SH-SY5Y (cell line): ENCODE measurements at regions not wholly inside any gene's neighbourhood (a gene's known extent, or its start where the extent isn't known, plus 50 kb on each side); places are given as distances from the start of the nearest gene placed in this dataset.

Experiments
- GATA2 ChIP-seq: IDR thresholded peaks from 2 replicates; pipeline ENCODE4 v1.6.1; 2011; ENCODE audit warnings: mild to moderate bottlenecking, low read depth, low read length
- GATA3 ChIP-seq: IDR thresholded peaks from 2 replicates; pipeline ENCODE4 v1.6.1; 2011; ENCODE audit warnings: low read depth, mild to moderate bottlenecking, low read length, moderate library complexity

DNA sequence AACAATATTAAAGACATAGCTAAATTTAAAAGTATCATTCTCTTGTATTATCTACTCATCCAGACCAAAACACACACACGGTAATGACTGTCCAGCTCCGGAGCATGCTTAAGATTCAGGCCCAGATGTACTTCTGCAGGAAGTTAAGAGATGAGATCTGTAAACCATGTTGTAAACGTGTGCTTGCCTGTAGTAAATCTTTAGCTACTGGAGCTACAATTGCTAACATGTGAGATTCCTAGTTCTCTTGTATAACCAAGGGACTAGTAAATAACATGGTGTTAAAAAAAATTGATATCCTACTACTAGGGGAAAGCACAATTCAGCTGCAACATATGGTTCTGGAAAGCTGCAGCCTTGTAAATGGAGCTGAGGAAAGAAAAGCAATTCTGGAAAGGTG, 651.7 kb upstream of the CCDC54 start:
- no peak for TF ChIP-seq GATA3
- no peak for TF ChIP-seq GATA2

DNA sequence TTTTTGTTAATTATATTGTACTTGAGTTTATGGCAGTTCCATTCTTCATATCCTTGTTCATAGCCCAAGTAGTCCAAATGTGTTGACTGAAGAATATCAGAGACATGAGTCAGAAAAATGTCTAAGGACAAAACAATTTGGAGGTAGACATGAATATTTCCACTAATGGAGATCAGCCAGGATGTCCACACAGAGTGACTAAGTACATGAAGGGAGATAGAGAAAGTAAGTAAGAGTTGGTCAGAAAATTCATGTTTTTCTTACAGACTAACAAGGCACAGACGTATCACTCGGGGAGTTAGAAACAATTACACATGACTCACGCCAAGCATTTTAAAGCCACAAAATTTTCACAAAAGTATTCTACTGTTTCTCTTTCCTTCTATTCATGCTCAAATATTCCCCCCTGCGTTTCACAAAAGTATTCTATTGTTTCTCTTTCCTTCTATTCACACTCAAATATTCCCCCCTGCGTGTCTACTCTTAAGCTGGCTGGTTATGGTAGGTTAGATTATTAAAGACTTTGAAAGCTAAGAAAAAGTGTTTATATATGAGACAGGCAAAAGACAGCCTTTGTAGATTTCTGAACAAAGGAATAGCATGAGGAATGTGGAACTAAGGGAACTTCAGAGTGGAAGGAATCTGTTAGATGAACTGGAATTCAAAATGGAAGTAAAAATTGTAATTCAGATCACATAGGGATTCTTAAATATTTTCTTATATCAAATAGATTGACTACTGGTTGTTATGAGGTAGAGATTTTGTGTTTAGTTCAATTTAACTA, 648.7 kb upstream of the CCDC54 start:
- no peak for TF ChIP-seq GATA2

DNA sequence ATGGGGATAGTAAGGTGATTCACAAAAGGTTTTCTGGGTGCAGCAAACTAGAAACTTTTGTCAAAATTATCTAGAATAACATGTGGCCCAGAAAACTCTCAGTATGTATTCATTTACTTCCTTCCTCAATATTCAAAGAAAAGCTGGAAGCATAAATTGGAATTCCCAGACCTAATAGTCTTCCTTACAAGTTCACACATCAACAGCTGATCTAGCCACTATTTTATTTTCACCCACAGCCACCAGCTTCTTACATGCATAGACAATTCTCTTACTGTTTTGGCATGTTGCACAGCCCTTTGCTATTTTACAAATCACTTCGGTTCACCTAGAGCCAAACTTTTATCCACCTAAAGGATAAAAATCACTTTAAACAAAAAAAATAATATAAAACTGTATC, 647.8 kb upstream of the CCDC54 start:
- no peak for TF ChIP-seq GATA3
- no peak for TF ChIP-seq GATA2

DNA sequence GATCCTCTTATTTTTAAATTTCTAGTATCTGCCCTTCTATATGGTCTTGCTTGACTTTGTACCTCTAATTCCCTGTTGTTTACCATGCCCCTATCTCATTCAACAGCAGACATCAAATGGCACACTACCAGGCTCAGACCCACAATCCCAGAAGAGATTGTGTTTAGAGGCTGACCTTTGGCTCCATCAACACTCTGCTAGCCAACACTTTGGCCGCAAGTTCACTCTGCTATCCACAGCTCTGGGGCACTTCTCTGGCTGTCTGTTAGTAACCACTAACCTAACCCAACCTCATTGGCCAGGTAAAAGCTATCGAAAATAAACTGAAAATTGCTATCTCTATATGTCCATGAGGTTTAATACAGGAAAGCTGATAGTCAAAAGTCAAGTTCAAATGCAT, 646.0 kb upstream of the CCDC54 start:
- TF ChIP-seq GATA2 (no peak), GATA3 (no peak)

DNA sequence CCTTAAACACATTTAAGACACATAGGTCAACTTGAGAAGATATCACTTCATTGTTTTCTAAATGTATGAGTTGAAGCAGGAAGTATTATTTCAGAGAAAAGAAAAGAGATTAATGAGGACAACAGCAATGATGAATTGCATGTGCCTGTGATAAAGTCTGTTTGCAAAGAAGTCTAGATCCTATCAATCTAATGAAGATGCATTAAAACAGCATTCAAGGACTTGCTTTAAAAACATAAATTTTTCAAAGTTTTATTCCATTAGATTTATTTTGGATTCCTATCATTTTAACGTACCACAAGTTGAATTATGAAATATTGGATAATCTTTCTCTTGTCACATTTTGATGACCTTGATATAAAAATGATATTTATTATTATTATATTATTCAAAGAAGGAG, 642.5 kb upstream of the CCDC54 start:
- no peak for TF ChIP-seq GATA3

DNA sequence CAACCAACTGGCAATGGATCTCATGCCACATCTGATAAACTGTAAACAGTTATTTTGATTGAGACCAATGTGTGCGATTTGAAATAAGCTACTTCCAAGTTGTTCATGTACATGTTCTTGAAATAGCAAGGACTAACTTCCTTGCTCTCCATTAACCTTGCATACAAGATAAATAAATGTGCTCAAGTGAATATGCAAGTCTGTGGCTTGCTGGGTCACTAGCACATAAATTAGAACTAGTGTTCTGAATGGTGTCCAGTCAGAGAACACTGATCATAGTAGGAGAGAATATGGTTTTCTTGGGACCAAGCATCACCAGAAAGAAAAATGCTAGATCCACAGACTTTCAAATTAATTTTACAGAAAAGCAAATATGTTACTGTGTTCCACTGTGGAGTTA, 640.0 kb upstream of the CCDC54 start:
- TF ChIP-seq GATA2 (no peak), GATA3 (no peak)

DNA sequence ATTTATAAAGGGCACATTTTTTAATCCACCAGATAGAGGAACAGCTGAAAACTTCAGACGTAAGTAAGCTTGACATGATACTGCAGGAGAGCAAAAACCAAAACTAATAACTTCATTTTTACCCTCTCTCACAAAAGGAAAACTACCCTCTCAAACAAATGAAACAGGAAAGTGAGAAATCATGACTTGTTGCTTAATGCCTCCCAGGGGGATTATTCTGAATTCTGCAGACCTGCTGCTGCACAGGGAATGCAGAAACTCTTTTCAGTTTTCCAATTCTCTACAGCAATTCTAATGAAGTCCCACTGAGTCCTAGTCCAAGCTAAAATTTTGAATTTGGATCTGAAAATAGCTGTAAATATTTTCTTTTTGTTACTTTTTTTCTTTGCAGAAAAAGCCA, 637.1 kb upstream of the CCDC54 start:
- TF ChIP-seq GATA3: no peak
- TF ChIP-seq GATA2: no peak

DNA sequence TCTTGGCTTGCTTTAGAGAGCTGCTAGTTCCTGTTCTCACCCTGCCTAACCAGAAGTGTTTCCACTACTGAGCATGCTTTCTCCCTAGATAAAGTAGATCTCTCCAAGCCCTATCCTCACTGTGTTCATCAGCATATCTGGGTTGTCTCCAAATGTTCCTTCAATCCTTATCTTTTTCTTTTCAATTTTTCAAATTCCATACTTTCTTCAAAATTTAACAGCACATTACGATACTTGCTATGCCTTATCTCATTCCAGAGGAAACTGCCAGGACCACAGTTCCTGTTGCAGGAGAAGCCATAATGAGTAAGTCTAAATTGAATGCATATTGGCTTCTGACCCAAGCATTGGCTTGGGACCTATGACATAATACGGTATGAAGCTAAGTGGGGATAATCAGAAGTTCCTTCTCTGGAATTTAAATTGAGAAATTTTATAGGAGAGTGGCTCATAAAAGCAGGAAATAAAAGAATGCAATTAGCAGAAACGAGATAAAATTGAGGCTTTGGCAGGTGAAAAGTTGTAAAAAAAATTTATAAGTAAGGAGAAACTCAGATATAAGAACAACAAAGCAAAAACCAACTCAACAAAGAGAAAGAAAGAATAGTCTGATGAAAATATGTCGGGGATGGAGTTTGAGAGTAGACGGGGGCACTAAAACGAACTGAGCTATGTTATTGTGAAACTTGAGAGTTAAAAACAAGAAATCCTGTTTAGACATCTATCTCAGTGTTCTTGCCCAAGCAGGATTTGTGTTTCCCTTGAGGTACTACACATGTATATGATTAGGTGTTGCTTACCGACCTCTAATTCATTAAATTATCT, 631.7 kb upstream of the CCDC54 start:
- TF ChIP-seq GATA3: no peak
- no peak for TF ChIP-seq GATA2

DNA sequence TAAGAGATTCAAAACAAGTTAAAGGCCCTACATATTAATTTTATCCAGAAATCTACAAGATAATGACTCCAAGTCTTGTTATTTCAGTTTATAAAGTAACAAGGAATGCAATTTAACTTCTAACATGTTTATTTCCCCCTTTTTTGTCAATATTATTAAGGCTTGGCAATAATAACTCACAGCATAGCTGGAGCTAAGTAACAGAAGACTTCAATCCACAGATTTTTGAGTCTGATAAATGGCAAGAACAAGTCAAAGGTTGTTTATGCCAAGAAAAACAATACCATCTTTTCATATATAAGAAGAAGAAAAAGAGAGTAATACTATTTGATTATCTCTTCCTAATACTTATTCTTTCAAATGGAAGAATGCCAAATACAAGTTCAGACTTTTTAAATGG, 631.0 kb upstream of the CCDC54 start:
- TF ChIP-seq GATA3: no peak

DNA sequence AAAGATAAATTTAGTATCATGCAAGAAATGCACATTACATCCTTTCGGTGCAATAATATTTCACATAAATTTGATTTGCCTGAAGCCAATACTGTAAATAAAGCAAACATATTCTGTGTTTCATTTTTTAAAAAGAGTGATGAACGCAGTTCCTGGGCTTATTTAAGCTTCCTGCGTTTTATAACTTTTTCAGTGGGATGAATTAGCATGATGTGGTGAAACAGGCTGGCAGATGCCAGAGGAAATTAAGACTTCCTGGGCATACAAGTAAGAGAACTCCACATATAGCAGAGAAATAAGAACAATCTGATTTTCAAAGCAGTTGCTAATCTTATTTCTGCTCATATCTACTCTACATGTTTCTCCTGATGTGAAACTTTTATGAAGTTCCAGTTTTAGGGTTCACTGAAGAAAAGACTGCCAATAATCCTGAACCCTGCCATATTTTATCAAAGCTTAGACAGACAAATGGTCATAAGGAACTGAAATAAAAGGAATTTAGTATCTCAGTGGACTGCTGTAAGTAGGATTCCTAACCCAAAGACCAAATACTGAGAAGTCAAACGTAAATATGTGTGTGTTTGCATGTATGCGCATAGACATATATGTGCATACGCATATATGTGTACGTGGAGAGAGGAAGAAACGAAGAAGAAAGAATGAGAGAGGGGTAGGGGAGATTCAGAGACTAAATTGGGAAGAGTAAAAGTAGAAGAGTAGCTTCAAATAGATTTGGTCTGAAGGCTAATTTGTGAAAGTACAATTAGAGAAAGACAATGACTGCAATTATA, 628.6 kb upstream of the CCDC54 start:
- TF ChIP-seq GATA3: no peak
- TF ChIP-seq GATA2: no peak

DNA sequence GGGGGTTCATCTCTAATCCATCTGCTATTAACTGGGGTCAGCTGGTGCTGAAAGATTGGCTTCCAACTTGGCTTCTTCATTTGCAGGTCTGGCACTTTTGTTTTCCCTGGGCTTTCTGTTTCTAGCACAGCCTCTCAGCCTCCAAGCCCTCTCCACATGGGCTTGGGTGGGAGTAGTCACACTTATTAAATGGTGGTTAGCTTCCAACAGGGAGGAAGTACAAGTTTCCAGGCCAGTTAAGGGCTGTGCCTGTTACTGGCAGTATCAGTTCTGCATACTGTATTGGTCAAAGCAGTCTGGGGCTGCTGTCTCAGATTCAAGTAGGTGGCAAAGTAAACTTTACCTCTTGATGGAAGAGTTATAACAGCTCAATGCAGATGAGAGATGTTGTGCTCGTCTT, 627.1 kb upstream of the CCDC54 start:
- TF ChIP-seq GATA3 (no peak), GATA2 (no peak)

DNA sequence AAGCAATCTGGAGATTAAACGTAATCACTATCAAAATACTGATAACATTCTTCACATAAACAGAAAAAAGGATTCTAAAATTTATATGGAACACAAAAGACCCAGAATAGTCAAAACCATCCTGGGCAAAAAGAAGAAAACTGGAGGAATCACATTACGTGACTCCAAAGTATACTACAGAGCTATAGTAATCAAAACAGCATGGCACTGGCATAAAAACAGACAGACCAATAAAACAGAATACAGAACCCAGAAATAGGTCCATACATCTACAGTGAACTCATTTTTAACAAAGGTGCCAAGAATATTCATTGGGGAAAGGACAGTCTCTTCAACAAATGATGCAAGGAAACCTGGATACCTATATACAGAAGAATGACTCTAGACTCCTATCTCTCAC, 621.9 kb upstream of the CCDC54 start:
- no peak for TF ChIP-seq GATA2
- TF ChIP-seq GATA3: no peak

DNA sequence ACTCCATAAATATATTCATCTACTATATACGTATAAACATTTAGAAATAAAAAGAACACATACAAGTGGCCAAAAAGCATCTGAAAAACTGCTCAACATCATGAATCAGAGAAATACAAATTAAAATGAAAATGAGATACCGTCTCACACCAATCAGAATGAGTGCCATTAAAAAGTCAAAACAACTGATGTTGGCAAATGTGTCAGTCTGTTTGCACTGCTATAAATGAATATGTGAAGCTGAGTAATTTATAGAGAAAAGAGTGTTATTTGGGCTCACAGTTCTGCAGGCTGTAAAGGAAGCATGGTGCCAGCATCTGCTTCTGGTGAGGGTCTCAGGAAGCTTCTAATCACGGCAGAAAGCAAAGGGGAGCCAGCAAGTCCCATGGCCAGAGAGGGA, 620.3 kb upstream of the CCDC54 start:
- TF ChIP-seq GATA2 (no peak), GATA3 (no peak)

DNA sequence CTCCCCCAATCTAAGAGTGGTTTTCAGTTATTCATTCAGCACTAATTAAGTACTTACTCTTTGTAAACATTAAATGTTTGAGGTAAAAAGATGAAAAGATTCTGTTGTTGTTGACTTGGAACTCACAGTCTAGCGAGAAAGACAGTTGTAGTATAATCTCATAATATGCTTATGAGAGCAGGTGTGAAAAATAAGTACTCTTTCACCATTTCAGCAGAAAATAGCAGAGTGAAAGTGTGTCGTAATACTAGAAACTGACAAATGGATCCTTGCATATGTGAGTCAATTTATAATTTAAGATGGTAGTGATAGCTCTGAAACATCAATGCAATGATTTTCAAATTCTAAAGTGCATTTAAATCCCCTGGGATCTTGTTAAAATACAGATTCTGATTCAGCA, 618.8 kb upstream of the CCDC54 start:
- no peak for TF ChIP-seq GATA3
- TF ChIP-seq GATA2: no peak

DNA sequence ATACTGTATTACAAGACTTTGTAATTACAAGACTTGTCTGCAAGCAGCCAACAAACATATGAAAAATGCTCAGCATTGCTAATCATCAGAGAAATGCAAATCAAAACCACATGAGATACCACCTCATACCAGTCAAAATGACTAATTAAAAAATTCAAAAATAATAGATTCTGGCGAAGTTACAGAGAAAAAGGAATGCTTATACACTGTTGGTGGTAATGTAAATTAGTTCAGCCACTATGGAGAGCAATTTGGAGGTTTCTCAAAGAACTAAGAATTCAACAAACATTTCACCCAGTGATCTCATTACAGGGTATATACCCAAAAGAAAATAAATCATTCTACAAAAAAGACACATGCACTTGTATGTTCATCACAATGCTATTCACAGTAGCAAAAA, 617.5 kb upstream of the CCDC54 start:
- TF ChIP-seq GATA2 (no peak), GATA3 (no peak)
